Endodermal cell (in vitro differentiated cells): ENCODE measurements at regions not wholly inside any gene's neighbourhood (a gene's known extent, or its start where the extent isn't known, plus 50 kb on each side); places are given as distances from the start of the nearest gene placed in this dataset.

ENCODE experiments used
- DNase-seq: peaks from one replicate; pipeline ENCODE4 v3.0.0-alpha.2; 2017
- H3K27ac ChIP-seq: 2 replicates; pipeline ENCODE4 v1.5.1; 2013; ENCODE audit warnings: mild to moderate bottlenecking, low read depth, low read length, moderate library complexity
- H3K27me3 ChIP-seq: 2 replicates; pipeline ENCODE4 v1.6.1; 2013; ENCODE audit warnings: mild to moderate bottlenecking, low read length, moderate library complexity; ENCODE audit not compliant: insufficient read depth, control insufficient read depth, poor library complexity, severe bottlenecking
- H3K36me3 ChIP-seq: 2 replicates; pipeline ENCODE4 v1.7.0; 2013; ENCODE audit warnings: mild to moderate bottlenecking, low read length, moderate library complexity; ENCODE audit not compliant: control insufficient read depth, insufficient read depth
- H3K4me1 ChIP-seq: one replicate; pipeline ENCODE4 v1.7.0; 2013; ENCODE audit warnings: low read length; ENCODE audit not compliant: control insufficient read depth, insufficient read depth
- H3K4me3 ChIP-seq: 2 replicates; pipeline ENCODE4 v1.5.1; 2013; ENCODE audit warnings: mild to moderate bottlenecking, low read length, moderate library complexity
- H3K9ac ChIP-seq: 2 replicates; pipeline ENCODE4 v1.6.1; 2013; ENCODE audit warnings: mild to moderate bottlenecking, low read length, moderate library complexity; ENCODE audit not compliant: poor library complexity, severe bottlenecking; ENCODE audit errors: extremely low read depth
- H3K9me3 ChIP-seq: 2 replicates; pipeline ENCODE4 v1.6.1; 2013; ENCODE audit warnings: mild to moderate bottlenecking, low read length, moderate library complexity; ENCODE audit not compliant: control insufficient read depth
- H3K27ac Mint-ChIP-seq: 2 replicates; pipeline ENCODE4 v1.8.0; 2020; ENCODE audit warnings: mixed read lengths
- H3K27me3 Mint-ChIP-seq: 2 replicates; pipeline ENCODE4 v1.8.0; 2021; ENCODE audit warnings: mild to moderate bottlenecking, mixed read lengths; ENCODE audit not compliant: insufficient read depth
- H3K36me3 Mint-ChIP-seq: 2 replicates; pipeline ENCODE4 v1.8.0; 2020; ENCODE audit warnings: low read depth, mixed read lengths
- H3K4me1 Mint-ChIP-seq: 2 replicates; pipeline ENCODE4 v1.8.0; 2020; ENCODE audit warnings: mixed read lengths
- H3K4me3 Mint-ChIP-seq: 2 replicates; pipeline ENCODE4 v1.8.0; 2020; ENCODE audit warnings: mild to moderate bottlenecking, moderate library complexity, mixed read lengths
- H3K9me3 Mint-ChIP-seq: 2 replicates; pipeline ENCODE4 v1.8.0; 2020; ENCODE audit warnings: mild to moderate bottlenecking, mixed read lengths
- CTCF ChIP-seq: fragments of 200-600 bp; sonication (generic); conservative IDR thresholded peaks from 2 replicates; pipeline ENCODE4 v1.5.0; 2021; ENCODE audit warnings: antibody characterized with exemption, mild to moderate bottlenecking
- WGBS, 2 experiments: methylation state at CpG; one replicate each; pipeline versions ENCODE4 v1.1.5 to v1.1.7; 2013; ENCODE audit warnings: missing lambda C conversion rate in 2 of 2, mixed read lengths in 1 of 2; ENCODE audit not compliant: insufficient coverage in 1 of 2, insufficient read length in 1 of 2; 5-methylcytosine and 5-hydroxymethylcytosine counted together

- no peak for DNase-seq
- Histone ChIP-seq H3K9ac (no peak overlapping the region), H3K4me1 (no peaks in the 10 kb centered on the region), H3K36me3 (no peaks in the 10 kb centered on the region), H3K27ac (no peak overlapping the region), H3K4me3 (no peak overlapping the region), H3K9me3 (no peaks in the 10 kb centered on the region), H3K27me3 (no peaks in the 10 kb centered on the region)
- WGBS, 2 experiments: 95 to 100% methylated on average over 2 to 4 of the region's 4 CpGs
- Mint-ChIP-seq H3K27ac (no peak overlapping the region), H3K27me3 (peaks cover 3% of the 10 kb centered on the region), H3K4me1 (peaks cover 5% of the 10 kb centered on the region), H3K9me3 (peaks cover 6% of the 10 kb centered on the region), H3K4me3 (no peak overlapping the region), H3K36me3 (no peaks in the 10 kb centered on the region)
- no peak for TF ChIP-seq CTCF
These were observed 59.4 kb upstream of the SORCS2 start for GRCh38 chr4:7132730-7133582.

GRCh38 chr4:7132249-7132648 lies 60.1 kb upstream of the SORCS2 start:
- H3K36me3 Mint-ChIP-seq: no peaks in the 10 kb centered on the region
- peaks cover 6% of the 10 kb centered on the region for H3K9me3 Mint-ChIP-seq
- no peaks in the 10 kb centered on the region for H3K27me3 ChIP-seq
- H3K27me3 Mint-ChIP-seq: peaks cover 3% of the 10 kb centered on the region
- no peak overlapping the region for H3K27ac Mint-ChIP-seq
- 91 to 92% methylated on average over 8 to 11 of the region's 11 CpGs for WGBS, 2 experiments
- no peak for DNase-seq
- H3K9ac ChIP-seq: no peak overlapping the region
- no peak overlapping the region for H3K4me3 Mint-ChIP-seq
- H3K36me3 ChIP-seq: no peaks in the 10 kb centered on the region
- no peaks in the 10 kb centered on the region for H3K4me1 ChIP-seq
- H3K4me1 Mint-ChIP-seq: peaks cover 5% of the 10 kb centered on the region
- no peak overlapping the region for H3K27ac ChIP-seq
- H3K9me3 ChIP-seq: no peaks in the 10 kb centered on the region
- TF ChIP-seq CTCF: no peak
- no peak overlapping the region for H3K4me3 ChIP-seq

GRCh38 chr4:7131498-7132031 lies 60.8 kb upstream of the SORCS2 start:
- WGBS, 2 experiments: 30 to 55% methylated on average over 2 to 3 of the region's 3 CpGs

More at GRCh38 chr4:7131498-7132031, 60.8 kb upstream of the SORCS2 start:
- Mint-ChIP-seq H3K27ac (no peak overlapping the region), H3K27me3 (peaks cover 3% of the 10 kb centered on the region), H3K4me3 (no peak overlapping the region), H3K36me3 (no peaks in the 10 kb centered on the region), H3K9me3 (peaks cover 6% of the 10 kb centered on the region), H3K4me1 (peaks cover 5% of the 10 kb centered on the region)
- TF ChIP-seq CTCF: no peak
- no peak overlapping the region for H3K27ac ChIP-seq
- no peaks in the 10 kb centered on the region for H3K9me3 ChIP-seq
- no peaks in the 10 kb centered on the region for H3K4me1 ChIP-seq
- no peak for DNase-seq
- no peak overlapping the region for H3K9ac ChIP-seq
- no peaks in the 10 kb centered on the region for H3K27me3 ChIP-seq
- H3K4me3 ChIP-seq: no peak overlapping the region
- H3K36me3 ChIP-seq: no peaks in the 10 kb centered on the region
